ENCODE measurements at regions not wholly inside any gene's neighbourhood (a gene's known extent, or its start where the extent isn't known, plus 50 kb on each side); places are given as distances from the start of the nearest gene placed in this dataset.

- Mint-ChIP-seq H3K27ac (no peak overlapping the region), H3K9me3 (no peaks in the 10 kb centered on the region), H3K36me3 (ENCODE audit: low read depth) (no peaks in the 10 kb centered on the region)
These were observed 184.3 kb upstream of the PPP2R3A start for GRCh38 chr3:135781026-135781815.

GRCh38 chr3:135784557-135784956, 181.0 kb upstream of the PPP2R3A start:
- DNase-seq, result no peak
- no peak overlapping the region for H3K27ac Mint-ChIP-seq
- no peaks in the 10 kb centered on the region for H3K27me3 Mint-ChIP-seq
- no peaks in the 10 kb centered on the region for H3K9me3 Mint-ChIP-seq
- intact Hi-C loops (cut with micrococcal nuclease), result no loop called here
- H3K4me3 Mint-ChIP-seq, result no peak overlapping the region
- no peaks in the 10 kb centered on the region for H3K4me1 Mint-ChIP-seq
- no peaks in the 10 kb centered on the region for H3K36me3 Mint-ChIP-seq (ENCODE audit: low read depth)

More at GRCh38 chr3:135781026-135781815, 184.3 kb upstream of the PPP2R3A start:
- Mint-ChIP-seq H3K4me1 (no peaks in the 10 kb centered on the region), H3K4me3 (no peak overlapping the region), H3K27me3 (no peaks in the 10 kb centered on the region)
- DNase-seq, result no peak
- intact Hi-C loops (cut with micrococcal nuclease), result no loop called here

- intact Hi-C loops (cut with micrococcal nuclease), result no loop called here
- Mint-ChIP-seq H3K27ac (no peak overlapping the region), H3K9me3 (no peaks in the 10 kb centered on the region), H3K4me1 (no peaks in the 10 kb centered on the region), H3K27me3 (no peaks in the 10 kb centered on the region), H3K4me3 (no peak overlapping the region), H3K36me3 (ENCODE audit: low read depth) (no peaks in the 10 kb centered on the region)
- DNase-seq, result no peak
These were observed 177.4 kb upstream of the PPP2R3A start for GRCh38 chr3:135788146-135788545.

GRCh38 chr3:135788978-135789377, 176.6 kb upstream of the PPP2R3A start:
- no peaks in the 10 kb centered on the region for H3K4me1 Mint-ChIP-seq
- H3K36me3 Mint-ChIP-seq (ENCODE audit: low read depth), result no peaks in the 10 kb centered on the region
- no peaks in the 10 kb centered on the region for H3K9me3 Mint-ChIP-seq
- no peaks in the 10 kb centered on the region for H3K27me3 Mint-ChIP-seq
- H3K27ac Mint-ChIP-seq, result no peak overlapping the region
- intact Hi-C loops (cut with micrococcal nuclease), result no loop called here
- no peak for DNase-seq
- H3K4me3 Mint-ChIP-seq, result no peak overlapping the region

- no peak for DNase-seq
- intact Hi-C loops (cut with micrococcal nuclease), result no loop called here
- no peaks in the 10 kb centered on the region for H3K9me3 Mint-ChIP-seq
- no peaks in the 10 kb centered on the region for H3K36me3 Mint-ChIP-seq (ENCODE audit: low read depth)
- H3K4me3 Mint-ChIP-seq, result no peak overlapping the region
- H3K27ac Mint-ChIP-seq, result no peak overlapping the region
- H3K27me3 Mint-ChIP-seq, result no peaks in the 10 kb centered on the region
- no peaks in the 10 kb centered on the region for H3K4me1 Mint-ChIP-seq
These were observed 173.4 kb upstream of the PPP2R3A start for GRCh38 chr3:135792174-135792573.

GRCh38 chr3:135792858-135793475, 172.6 kb upstream of the PPP2R3A start:
- no peaks in the 10 kb centered on the region for H3K9me3 Mint-ChIP-seq
- DNase-seq, result no peak
- no peaks in the 10 kb centered on the region for H3K4me1 Mint-ChIP-seq
- H3K4me3 Mint-ChIP-seq, result no peak overlapping the region
- H3K27me3 Mint-ChIP-seq, result no peaks in the 10 kb centered on the region
- no peaks in the 10 kb centered on the region for H3K36me3 Mint-ChIP-seq (ENCODE audit: low read depth)
- no peak overlapping the region for H3K27ac Mint-ChIP-seq
- intact Hi-C loops (cut with micrococcal nuclease), result no loop called here

GRCh38 chr3:135800071-135800549, 165.4 kb upstream of the PPP2R3A start:
- intact Hi-C loops (cut with micrococcal nuclease), result no loop called here
- H3K4me3 Mint-ChIP-seq, result no peak overlapping the region

GRCh38 chr3:135801018-135801417, 164.5 kb upstream of the PPP2R3A start:
- H3K9me3 Mint-ChIP-seq, result no peaks in the 10 kb centered on the region
- H3K4me1 Mint-ChIP-seq, result no peaks in the 10 kb centered on the region
- H3K36me3 Mint-ChIP-seq (ENCODE audit: low read depth), result no peaks in the 10 kb centered on the region
- no peak for DNase-seq
- H3K4me3 Mint-ChIP-seq, result no peak overlapping the region
- no peak overlapping the region for H3K27ac Mint-ChIP-seq
- H3K27me3 Mint-ChIP-seq, result no peaks in the 10 kb centered on the region
- intact Hi-C loops (cut with micrococcal nuclease), result no loop called here

More at GRCh38 chr3:135800071-135800549, 165.4 kb upstream of the PPP2R3A start:
- Mint-ChIP-seq H3K4me1 (no peaks in the 10 kb centered on the region), H3K27ac (no peak overlapping the region), H3K36me3 (ENCODE audit: low read depth) (no peaks in the 10 kb centered on the region), H3K9me3 (no peaks in the 10 kb centered on the region), H3K27me3 (no peaks in the 10 kb centered on the region)
- no peak for DNase-seq

- no peaks in the 10 kb centered on the region for H3K4me1 Mint-ChIP-seq
- no peaks in the 10 kb centered on the region for H3K36me3 Mint-ChIP-seq (ENCODE audit: low read depth)
- no peaks in the 10 kb centered on the region for H3K27me3 Mint-ChIP-seq
- no peak overlapping the region for H3K27ac Mint-ChIP-seq
- DNase-seq, result no peak
- intact Hi-C loops (cut with micrococcal nuclease), result no loop called here
- H3K9me3 Mint-ChIP-seq, result no peaks in the 10 kb centered on the region
- no peak overlapping the region for H3K4me3 Mint-ChIP-seq
These were observed 163.4 kb upstream of the PPP2R3A start for GRCh38 chr3:135802171-135802570.

GRCh38 chr3:135803028-135803692, 162.4 kb upstream of the PPP2R3A start:
- Mint-ChIP-seq H3K36me3 (ENCODE audit: low read depth) (no peaks in the 10 kb centered on the region), H3K27ac (no peak overlapping the region), H3K4me3 (no peak overlapping the region), H3K27me3 (no peaks in the 10 kb centered on the region), H3K9me3 (no peaks in the 10 kb centered on the region), H3K4me1 (no peaks in the 10 kb centered on the region)
- no peak for DNase-seq
- intact Hi-C loops (cut with micrococcal nuclease), result no loop called here

GRCh38 chr3:135805752-135806151, 159.8 kb upstream of the PPP2R3A start:
- no peak overlapping the region for H3K27ac Mint-ChIP-seq
- H3K36me3 Mint-ChIP-seq (ENCODE audit: low read depth), result no peaks in the 10 kb centered on the region
- H3K9me3 Mint-ChIP-seq, result no peaks in the 10 kb centered on the region
- no peaks in the 10 kb centered on the region for H3K4me1 Mint-ChIP-seq
- no peaks in the 10 kb centered on the region for H3K27me3 Mint-ChIP-seq
- H3K4me3 Mint-ChIP-seq, result no peak overlapping the region
- intact Hi-C loops (cut with micrococcal nuclease), result no loop called here
- DNase-seq, result no peak

- H3K27ac Mint-ChIP-seq, result no peak overlapping the region
- H3K4me3 Mint-ChIP-seq, result no peak overlapping the region
- intact Hi-C loops (cut with micrococcal nuclease), result no loop called here
- no peaks in the 10 kb centered on the region for H3K4me1 Mint-ChIP-seq
- DNase-seq, result no peak
- no peaks in the 10 kb centered on the region for H3K36me3 Mint-ChIP-seq (ENCODE audit: low read depth)
- no peaks in the 10 kb centered on the region for H3K9me3 Mint-ChIP-seq
- H3K27me3 Mint-ChIP-seq, result no peaks in the 10 kb centered on the region
These were observed 159.2 kb upstream of the PPP2R3A start for GRCh38 chr3:135806317-135806716.

- Mint-ChIP-seq H3K4me3 (no peak overlapping the region), H3K27ac (no peak overlapping the region), H3K4me1 (no peaks in the 10 kb centered on the region), H3K36me3 (ENCODE audit: low read depth) (no peaks in the 10 kb centered on the region), H3K9me3 (no peaks in the 10 kb centered on the region), H3K27me3 (no peaks in the 10 kb centered on the region)
- intact Hi-C loops (cut with micrococcal nuclease), result no loop called here
- no peak for DNase-seq
These were observed 157.6 kb upstream of the PPP2R3A start for GRCh38 chr3:135807879-135808278.

GRCh38 chr3:135809021-135809634, 156.4 kb upstream of the PPP2R3A start:
- Mint-ChIP-seq H3K4me1 (no peaks in the 10 kb centered on the region), H3K27ac (no peak overlapping the region), H3K27me3 (no peaks in the 10 kb centered on the region), H3K36me3 (ENCODE audit: low read depth) (no peaks in the 10 kb centered on the region), H3K4me3 (no peak overlapping the region), H3K9me3 (no peaks in the 10 kb centered on the region)
- intact Hi-C loops (cut with micrococcal nuclease), result no loop called here
- no peak for DNase-seq
